Upper lobe of left lung (tissue), 4 donors: ENCODE measurements at regions not wholly inside any gene's neighbourhood (a gene's known extent, or its start where the extent isn't known, plus 50 kb on each side); places are given as distances from the start of the nearest gene placed in this dataset.

Experiments
- POLR2AphosphoS5 ChIP-seq, 2 donors: sonication (generic); formaldehyde crosslinking; IDR thresholded peaks; one replicate each; pipeline ENCODE4 v1.5.1; 2017; ENCODE audit warnings: antibody characterized with exemption in 2 of 2
- TF ChIP-seq, protein P1 (sequence below), 6 experiments: fragments of 450-650 bp in 4 of 6; fragments of 200-600 bp in 2 of 6; sonication (generic) in 2 of 6; IDR thresholded peaks; one replicate each; pipeline ENCODE4 v1.5.1; 2016 to 2019; ENCODE audit warnings: antibody characterized with exemption in 6 of 6

DNA sequence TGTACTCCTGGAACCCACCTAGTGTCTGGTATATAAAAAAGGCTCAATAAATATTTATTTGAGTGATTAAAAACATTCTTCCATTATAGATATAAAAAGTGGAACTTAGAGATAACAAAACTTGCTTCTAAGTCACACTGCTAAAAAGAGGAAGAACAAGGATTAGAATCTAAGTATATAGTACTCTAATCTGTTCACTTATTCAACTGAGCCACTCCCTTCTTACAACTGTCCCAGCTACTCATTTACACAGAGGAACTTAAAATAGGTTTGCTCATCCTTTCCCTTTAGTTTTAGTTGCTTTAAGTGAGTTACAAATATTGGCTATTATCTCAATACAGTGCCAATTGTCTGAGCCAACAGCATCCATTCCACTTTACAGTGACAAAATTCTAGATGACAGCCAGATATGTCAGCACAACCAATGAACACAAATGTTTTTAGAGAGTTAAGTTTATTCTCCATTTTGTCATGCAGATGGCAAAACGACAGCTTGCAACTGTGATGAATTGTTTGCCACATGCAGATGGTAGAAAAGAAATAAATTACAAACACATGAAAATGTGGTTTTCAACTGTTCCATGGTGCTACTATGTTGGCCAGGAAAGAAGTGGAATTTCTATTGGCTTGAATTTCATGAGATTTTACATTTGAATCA is 280.7 kb upstream of the ZC3H15 start:
- TF ChIP-seq, protein P1, sequence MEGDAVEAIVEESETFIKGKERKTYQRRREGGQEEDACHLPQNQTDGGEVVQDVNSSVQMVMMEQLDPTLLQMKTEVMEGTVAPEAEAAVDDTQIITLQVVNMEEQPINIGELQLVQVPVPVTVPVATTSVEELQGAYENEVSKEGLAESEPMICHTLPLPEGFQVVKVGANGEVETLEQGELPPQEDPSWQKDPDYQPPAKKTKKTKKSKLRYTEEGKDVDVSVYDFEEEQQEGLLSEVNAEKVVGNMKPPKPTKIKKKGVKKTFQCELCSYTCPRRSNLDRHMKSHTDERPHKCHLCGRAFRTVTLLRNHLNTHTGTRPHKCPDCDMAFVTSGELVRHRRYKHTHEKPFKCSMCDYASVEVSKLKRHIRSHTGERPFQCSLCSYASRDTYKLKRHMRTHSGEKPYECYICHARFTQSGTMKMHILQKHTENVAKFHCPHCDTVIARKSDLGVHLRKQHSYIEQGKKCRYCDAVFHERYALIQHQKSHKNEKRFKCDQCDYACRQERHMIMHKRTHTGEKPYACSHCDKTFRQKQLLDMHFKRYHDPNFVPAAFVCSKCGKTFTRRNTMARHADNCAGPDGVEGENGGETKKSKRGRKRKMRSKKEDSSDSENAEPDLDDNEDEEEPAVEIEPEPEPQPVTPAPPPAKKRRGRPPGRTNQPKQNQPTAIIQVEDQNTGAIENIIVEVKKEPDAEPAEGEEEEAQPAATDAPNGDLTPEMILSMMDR (IDR thresholded peaks at IDR 0.05) = no peak
- no peak for TF ChIP-seq POLR2AphosphoS5 (IDR thresholded peaks at IDR 0.05)
